ENCODE measurements at regions not wholly inside any gene's neighbourhood (a gene's known extent, or its start where the extent isn't known, plus 50 kb on each side); places are given as distances from the start of the nearest gene placed in this dataset.

DNA sequence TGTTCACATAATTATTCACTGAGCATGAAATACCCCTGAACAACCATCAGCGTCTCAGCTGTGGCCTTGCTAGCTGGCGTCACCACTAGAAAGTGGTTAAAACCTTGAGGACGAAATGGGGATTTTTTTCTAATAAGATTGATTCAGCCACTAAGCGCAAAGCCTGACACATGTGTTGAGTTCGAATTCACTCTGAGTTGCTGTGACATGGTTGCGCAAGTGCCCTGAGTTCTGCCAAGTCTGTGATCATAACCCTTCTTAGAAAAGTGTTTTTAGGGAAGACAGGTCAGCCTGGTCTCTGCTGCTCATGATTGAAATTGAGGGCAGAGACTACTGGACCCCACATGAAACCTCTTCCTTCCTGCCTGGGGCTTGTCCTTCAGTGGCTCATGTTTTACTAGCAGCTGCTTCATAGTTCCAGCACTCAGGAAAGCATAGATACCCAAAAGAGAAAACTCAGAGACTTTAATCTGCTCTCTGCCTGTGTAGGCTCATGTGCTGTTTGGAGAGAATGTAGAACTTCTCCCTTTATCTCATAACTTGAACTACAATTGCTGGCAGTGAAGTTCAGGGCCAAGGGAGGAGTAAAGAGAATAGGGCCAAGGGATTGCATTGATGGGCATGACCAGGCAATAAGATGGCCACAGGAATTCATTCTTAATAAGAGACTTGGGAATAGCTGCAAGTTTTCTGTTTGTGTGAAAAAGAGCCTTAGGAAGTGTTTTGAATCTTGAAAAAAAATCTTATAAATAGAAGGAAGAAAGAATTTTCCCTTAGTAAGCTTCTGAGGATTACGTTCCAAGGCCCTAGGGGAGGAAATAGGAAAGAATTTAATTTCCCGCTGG lies 66.8 kb upstream of the CXCL14 start:
- TF ChIP-seq, protein P1, sequence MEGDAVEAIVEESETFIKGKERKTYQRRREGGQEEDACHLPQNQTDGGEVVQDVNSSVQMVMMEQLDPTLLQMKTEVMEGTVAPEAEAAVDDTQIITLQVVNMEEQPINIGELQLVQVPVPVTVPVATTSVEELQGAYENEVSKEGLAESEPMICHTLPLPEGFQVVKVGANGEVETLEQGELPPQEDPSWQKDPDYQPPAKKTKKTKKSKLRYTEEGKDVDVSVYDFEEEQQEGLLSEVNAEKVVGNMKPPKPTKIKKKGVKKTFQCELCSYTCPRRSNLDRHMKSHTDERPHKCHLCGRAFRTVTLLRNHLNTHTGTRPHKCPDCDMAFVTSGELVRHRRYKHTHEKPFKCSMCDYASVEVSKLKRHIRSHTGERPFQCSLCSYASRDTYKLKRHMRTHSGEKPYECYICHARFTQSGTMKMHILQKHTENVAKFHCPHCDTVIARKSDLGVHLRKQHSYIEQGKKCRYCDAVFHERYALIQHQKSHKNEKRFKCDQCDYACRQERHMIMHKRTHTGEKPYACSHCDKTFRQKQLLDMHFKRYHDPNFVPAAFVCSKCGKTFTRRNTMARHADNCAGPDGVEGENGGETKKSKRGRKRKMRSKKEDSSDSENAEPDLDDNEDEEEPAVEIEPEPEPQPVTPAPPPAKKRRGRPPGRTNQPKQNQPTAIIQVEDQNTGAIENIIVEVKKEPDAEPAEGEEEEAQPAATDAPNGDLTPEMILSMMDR (IDR thresholded peaks at IDR 0.05; ENCODE audit: control extremely low read depth in 1 of 3, insufficient read depth in 1 of 3, low read depth in 1 of 3, low read length in 3 of 3), result no peak
- TF ChIP-seq SP1 (IDR thresholded peaks at IDR 0.05; ENCODE audit: low read depth, low read length), result no peak
- no peak for TF ChIP-seq POLR2A (IDR thresholded peaks at IDR 0.05; ENCODE audit: control extremely low read depth in 1 of 2, low read depth in 2 of 2, low read length in 2 of 2)
- TF ChIP-seq, protein P2, sequence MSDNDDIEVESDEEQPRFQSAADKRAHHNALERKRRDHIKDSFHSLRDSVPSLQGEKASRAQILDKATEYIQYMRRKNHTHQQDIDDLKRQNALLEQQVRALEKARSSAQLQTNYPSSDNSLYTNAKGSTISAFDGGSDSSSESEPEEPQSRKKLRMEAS (IDR thresholded peaks at IDR 0.05), result no peak

Data from H1 (cell line).